ENCODE measurements at regions not wholly inside any gene's neighbourhood (a gene's known extent, or its start where the extent isn't known, plus 50 kb on each side); places are given as distances from the start of the nearest gene placed in this dataset.

GRCh38 chr5:133758641-133759040 lies 146.3 kb upstream of the FSTL4 start:
- TF ChIP-seq CTCF (conservative IDR thresholded peaks at IDR 0.05) = no peak
- H3K4me3 Mint-ChIP-seq = no peak overlapping the region
- no peak overlapping the region for H3K27ac Mint-ChIP-seq
- H3K27ac ChIP-seq (ENCODE audit: low read depth, low read length) = no peak overlapping the region
- H3K27me3 Mint-ChIP-seq (ENCODE audit: insufficient read depth) = peaks cover 25% of the 10 kb centered on the region
- 91% methylated on average over 1 of the region's 1 CpG; no CpG with 5 or more reads in 1 of the 2 experiments for WGBS, 2 experiments (ENCODE audit: insufficient coverage in 1 of 2, insufficient read length in 1 of 2)
- peaks cover 2% of the 10 kb centered on the region for H3K4me1 Mint-ChIP-seq
- no peaks in the 10 kb centered on the region for H3K4me1 ChIP-seq (ENCODE audit: control insufficient read depth, insufficient read depth, low read length)
- peak; percentile 7 for DNase-seq
- H3K27me3 ChIP-seq (ENCODE audit: control insufficient read depth, insufficient read depth, low read length, poor library complexity, severe bottlenecking) = peaks cover 20% of the 10 kb centered on the region
- no peaks in the 10 kb centered on the region for H3K36me3 Mint-ChIP-seq (ENCODE audit: low read depth)
- no peaks in the 10 kb centered on the region for H3K9me3 ChIP-seq (ENCODE audit: control insufficient read depth, low read length)
- H3K9ac ChIP-seq (ENCODE audit: extremely low read depth, low read length, poor library complexity, severe bottlenecking) = no peak overlapping the region
- no peak overlapping the region for H3K4me3 ChIP-seq (ENCODE audit: low read length)
- H3K9me3 Mint-ChIP-seq = no peaks in the 10 kb centered on the region
- no peaks in the 10 kb centered on the region for H3K36me3 ChIP-seq (ENCODE audit: control insufficient read depth, insufficient read depth, low read length)

GRCh38 chr5:133757396-133757945 lies 145.1 kb upstream of the FSTL4 start:
- peaks cover 9% of the 10 kb centered on the region for H3K27me3 ChIP-seq (ENCODE audit: control insufficient read depth, insufficient read depth, low read length, poor library complexity, severe bottlenecking)
- peaks cover 25% of the 10 kb centered on the region for H3K27me3 Mint-ChIP-seq (ENCODE audit: insufficient read depth)
- no peak for TF ChIP-seq CTCF (conservative IDR thresholded peaks at IDR 0.05)

GRCh38 chr5:133756756-133757155 lies 144.4 kb upstream of the FSTL4 start:
- H3K4me3 Mint-ChIP-seq = no peak overlapping the region
- no peak for DNase-seq
- no peak overlapping the region for H3K27ac Mint-ChIP-seq
- Histone ChIP-seq H3K27me3 (ENCODE audit: control insufficient read depth, insufficient read depth, low read length, poor library complexity, severe bottlenecking) (peaks cover 7% of the 10 kb centered on the region), H3K4me1 (ENCODE audit: control insufficient read depth, insufficient read depth, low read length) (no peaks in the 10 kb centered on the region), H3K9ac (ENCODE audit: extremely low read depth, low read length, poor library complexity, severe bottlenecking) (no peak overlapping the region), H3K9me3 (ENCODE audit: control insufficient read depth, low read length) (no peaks in the 10 kb centered on the region), H3K27ac (ENCODE audit: low read depth, low read length) (no peak overlapping the region), H3K36me3 (ENCODE audit: control insufficient read depth, insufficient read depth, low read length) (no peaks in the 10 kb centered on the region), H3K4me3 (ENCODE audit: low read length) (no peak overlapping the region)
- H3K36me3 Mint-ChIP-seq (ENCODE audit: low read depth) = no peaks in the 10 kb centered on the region
- no peak for TF ChIP-seq CTCF (conservative IDR thresholded peaks at IDR 0.05)
- no peaks in the 10 kb centered on the region for H3K9me3 Mint-ChIP-seq
- peaks cover 25% of the 10 kb centered on the region for H3K27me3 Mint-ChIP-seq (ENCODE audit: insufficient read depth)
- H3K4me1 Mint-ChIP-seq = peaks cover 2% of the 10 kb centered on the region
- 81 to 86% methylated on average over 3 of the region's 3 CpGs for WGBS, 2 experiments (ENCODE audit: insufficient coverage in 1 of 2, insufficient read length in 1 of 2)

More at GRCh38 chr5:133757396-133757945, 145.1 kb upstream of the FSTL4 start:
- Histone ChIP-seq H3K4me3 (ENCODE audit: low read length) (no peak overlapping the region), H3K36me3 (ENCODE audit: control insufficient read depth, insufficient read depth, low read length) (no peaks in the 10 kb centered on the region), H3K27ac (ENCODE audit: low read depth, low read length) (no peak overlapping the region), H3K9me3 (ENCODE audit: control insufficient read depth, low read length) (no peaks in the 10 kb centered on the region), H3K9ac (ENCODE audit: extremely low read depth, low read length, poor library complexity, severe bottlenecking) (no peak overlapping the region), H3K4me1 (ENCODE audit: control insufficient read depth, insufficient read depth, low read length) (no peaks in the 10 kb centered on the region)
- H3K27ac Mint-ChIP-seq = no peak overlapping the region
- H3K4me1 Mint-ChIP-seq = peaks cover 2% of the 10 kb centered on the region
- H3K9me3 Mint-ChIP-seq = no peaks in the 10 kb centered on the region
- H3K36me3 Mint-ChIP-seq (ENCODE audit: low read depth) = no peaks in the 10 kb centered on the region
- no peak for DNase-seq
- 88% methylated on average over 5 to 8 of the region's 8 CpGs for WGBS, 2 experiments (ENCODE audit: insufficient coverage in 1 of 2, insufficient read length in 1 of 2)
- no peak overlapping the region for H3K4me3 Mint-ChIP-seq

Measured in endodermal cell (in vitro differentiated cells).